Thymus (tissue), 11 donors: ENCODE measurements at regions not wholly inside any gene's neighbourhood (a gene's known extent, or its start where the extent isn't known, plus 50 kb on each side); places are given as distances from the start of the nearest gene placed in this dataset.
"Not testable (repeated sequence)": the region's sequence is repeated elsewhere in the genome, so short reads cannot be mapped to it uniquely, and the experiment has no call there.

Experiments used
- DNase-seq, 9 donors: peaks; one replicate each; pipeline ENCODE4 v3.0.0-alpha.2; 2013; ENCODE audit warnings: low spot score in 9 of 9, low read depth in 6 of 9, missing footprints in 1 of 9
- H3K27ac ChIP-seq, 2 donors: one replicate each; pipeline ENCODE4 v1.5.1; 2013; ENCODE audit warnings: control low read depth in 1 of 2, low read depth in 1 of 2, low read length in 1 of 2, mild to moderate bottlenecking in 1 of 2, moderate library complexity in 1 of 2
- H3K27me3 ChIP-seq, 2 donors: one replicate each; pipeline ENCODE4 v1.5.1; 2013; ENCODE audit warnings: low read length in 1 of 2; ENCODE audit not compliant: control insufficient read depth in 2 of 2, insufficient read depth in 1 of 2
- H3K36me3 ChIP-seq, 2 donors: one replicate each; pipeline ENCODE4 v1.5.1; 2013; ENCODE audit warnings: low read length in 1 of 2, mild to moderate bottlenecking in 1 of 2, moderate library complexity in 1 of 2; ENCODE audit not compliant: control insufficient read depth in 2 of 2, insufficient read depth in 2 of 2
- H3K4me1 ChIP-seq, 2 donors: one replicate each; pipeline ENCODE4 v1.5.1; 2013; ENCODE audit warnings: low read length in 2 of 2; ENCODE audit not compliant: control insufficient read depth in 2 of 2, insufficient read depth in 2 of 2
- H3K4me3 ChIP-seq, 2 donors: one replicate each; pipeline ENCODE4 v1.5.1; 2013; ENCODE audit warnings: low read length in 2 of 2, control low read depth in 1 of 2, mild to moderate bottlenecking in 1 of 2
- H3K9me3 ChIP-seq, 2 donors: one replicate each; pipeline ENCODE4 v1.5.1; 2013; ENCODE audit warnings: low read length in 1 of 2, mild to moderate bottlenecking in 1 of 2; ENCODE audit not compliant: control insufficient read depth in 2 of 2, insufficient read depth in 1 of 2
- WGBS: extraction: QIAGEN DNeasy Blood & Tissue Kit; methylation state at CpG from one replicate; pipeline ENCODE4 v1.1.7; 2013; 5-methylcytosine and 5-hydroxymethylcytosine counted together
- donor health status: healthy.

GRCh38 chr10:76769582-76769981, 868.0 kb downstream of the KCNMA1 start:
- DNase-seq, result no peak
- no peak overlapping the region for H3K27ac ChIP-seq
- no peak overlapping the region for H3K4me3 ChIP-seq
- no peaks in the 10 kb centered on the region for H3K4me1 ChIP-seq
- H3K36me3 ChIP-seq, result no peaks in the 10 kb centered on the region
- no peaks in the 10 kb centered on the region for H3K9me3 ChIP-seq
- H3K27me3 ChIP-seq, result no peaks in the 10 kb centered on the region

DNA sequence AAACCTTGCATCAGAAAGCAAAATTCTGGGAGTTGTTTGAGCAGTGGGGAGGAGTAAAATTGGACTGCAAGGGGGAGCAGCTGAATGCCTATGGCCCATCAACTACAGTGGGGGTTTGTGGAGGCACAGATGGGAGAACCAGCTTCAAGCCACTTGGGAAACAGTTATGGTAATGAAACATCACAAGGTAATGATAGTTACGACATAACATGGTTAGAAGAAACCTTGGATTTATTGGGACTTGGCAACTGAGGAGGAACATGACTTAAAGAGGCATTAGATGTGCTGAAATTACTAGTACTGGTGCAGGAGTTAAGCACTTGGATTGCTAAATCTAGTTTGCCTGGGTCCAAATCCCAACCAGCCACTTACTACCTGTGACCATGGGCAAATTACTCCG, 868.4 kb downstream of the KCNMA1 start:
- Histone ChIP-seq H3K4me3 (no peak overlapping the region), H3K27ac (no peak overlapping the region), H3K4me1 (no peaks in the 10 kb centered on the region), H3K9me3 (no peaks in the 10 kb centered on the region), H3K27me3 (no peaks in the 10 kb centered on the region), H3K36me3 (no peaks in the 10 kb centered on the region)
- WGBS, result 92% methylated on average over 2 of the region's 2 CpGs
- DNase-seq, result no peak

DNA sequence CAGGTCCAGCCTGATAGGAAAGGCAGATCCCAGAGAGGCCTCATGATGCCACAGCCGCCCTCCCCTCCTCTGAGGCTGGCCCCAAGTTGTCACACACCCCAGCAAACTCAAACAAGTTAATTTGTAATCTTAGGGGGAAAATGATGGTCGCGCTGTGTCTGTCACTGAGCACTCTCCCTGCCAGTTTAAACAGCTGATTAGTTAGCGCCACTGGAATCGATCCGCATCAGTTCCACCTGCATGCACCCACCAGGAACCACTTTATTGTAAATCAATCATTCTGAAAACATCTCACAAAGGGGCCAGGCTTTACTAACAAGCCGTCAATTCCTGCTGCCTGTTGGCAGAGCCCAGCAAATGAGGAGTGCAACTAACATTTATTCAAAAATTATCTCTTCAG, 870.9 kb downstream of the KCNMA1 start:
- Histone ChIP-seq H3K9me3 (no peaks in the 10 kb centered on the region), H3K27ac (no peak overlapping the region), H3K27me3 (no peaks in the 10 kb centered on the region), H3K4me3 (no peak overlapping the region), H3K36me3 (no peaks in the 10 kb centered on the region), H3K4me1 (no peaks in the 10 kb centered on the region)
- WGBS, result 91% methylated on average over 7 of the region's 7 CpGs
- DNase-seq, result no peak

- H3K4me1 ChIP-seq, H3K4me3 ChIP-seq, H3K27me3 ChIP-seq, H3K9me3 ChIP-seq, H3K36me3 ChIP-seq, DNase-seq, H3K27ac ChIP-seq: not testable (repeated sequence)
- 97% methylated on average over 3 of the region's 3 CpGs for WGBS
Measured at GRCh38 chr10:76764921-76765320, 872.7 kb downstream of the KCNMA1 start.

DNA sequence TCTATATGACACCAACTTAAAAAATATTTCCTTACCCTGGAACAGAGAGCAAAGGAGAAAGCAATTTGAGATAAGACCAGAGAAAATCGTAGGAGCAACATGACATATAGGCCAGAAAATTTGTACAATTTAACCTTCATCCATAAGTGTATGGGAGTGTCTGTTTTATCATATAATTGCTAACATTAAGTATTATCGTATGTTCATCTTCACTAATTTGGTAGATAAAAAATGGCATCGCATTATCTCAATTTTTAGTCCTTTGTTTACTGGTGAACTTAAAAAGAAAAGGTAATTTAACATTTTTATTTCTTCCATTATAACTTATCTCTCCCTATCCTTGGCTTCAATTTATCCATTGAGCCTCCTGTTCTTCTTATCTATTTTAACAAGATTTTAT, 873.4 kb downstream of the KCNMA1 start:
- no peaks in the 10 kb centered on the region for H3K4me1 ChIP-seq

GRCh38 chr10:76763376-76763775, 874.2 kb downstream of the KCNMA1 start:
- Histone ChIP-seq H3K9me3 (no peaks in the 10 kb centered on the region), H3K27me3 (no peaks in the 10 kb centered on the region), H3K4me1 (no peaks in the 10 kb centered on the region), H3K27ac (no peak overlapping the region), H3K4me3 (no peak overlapping the region), H3K36me3 (no peaks in the 10 kb centered on the region)
- no peak for DNase-seq
- WGBS, result 89% methylated on average over 1 of the region's 1 CpG

More for the DNA sequence above, 873.4 kb downstream of the KCNMA1 start:
- Histone ChIP-seq H3K27ac (no peak overlapping the region), H3K27me3 (no peaks in the 10 kb centered on the region), H3K36me3 (no peaks in the 10 kb centered on the region), H3K4me3 (no peak overlapping the region), H3K9me3 (no peaks in the 10 kb centered on the region)
- no peak for DNase-seq
- WGBS, result 95% methylated on average over 3 of the region's 3 CpGs

GRCh38 chr10:76759681-76760080, 877.9 kb downstream of the KCNMA1 start:
- Histone ChIP-seq H3K27me3 (no peaks in the 10 kb centered on the region), H3K4me1 (no peaks in the 10 kb centered on the region), H3K9me3 (no peaks in the 10 kb centered on the region), H3K4me3 (no peak overlapping the region), H3K27ac (no peak overlapping the region), H3K36me3 (no peaks in the 10 kb centered on the region)
- WGBS, result 91% methylated on average over 3 of the region's 3 CpGs
- DNase-seq, result no peak

GRCh38 chr10:76743169-76743568, 894.4 kb downstream of the KCNMA1 start:
- 74% methylated on average over 3 of the region's 3 CpGs for WGBS
- DNase-seq, result no peak
- H3K4me3 ChIP-seq, result no peak overlapping the region
- no peaks in the 10 kb centered on the region for H3K4me1 ChIP-seq
- no peaks in the 10 kb centered on the region for H3K36me3 ChIP-seq
- no peaks in the 10 kb centered on the region for H3K27me3 ChIP-seq
- H3K9me3 ChIP-seq, result no peaks in the 10 kb centered on the region
- no peak overlapping the region for H3K27ac ChIP-seq

DNA sequence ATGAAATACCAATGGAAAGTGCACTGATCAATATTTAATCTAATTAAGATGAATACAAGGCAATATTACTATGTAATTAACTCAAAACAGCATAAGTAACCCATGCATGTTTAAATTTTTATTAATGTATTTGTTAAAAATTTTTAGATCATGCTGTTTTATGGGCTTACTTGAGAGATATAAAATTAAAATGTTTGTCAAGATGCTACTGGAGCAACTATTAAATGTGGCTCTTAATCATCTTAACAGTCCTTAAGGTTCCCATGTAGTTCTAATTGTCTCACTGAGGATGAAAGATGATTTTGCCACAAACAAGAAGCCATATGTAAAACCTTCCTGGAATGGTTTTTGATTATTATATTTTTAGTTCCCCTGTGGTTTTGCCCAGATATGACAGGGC, 897.1 kb downstream of the KCNMA1 start:
- H3K4me3 ChIP-seq, result no peak overlapping the region

DNA sequence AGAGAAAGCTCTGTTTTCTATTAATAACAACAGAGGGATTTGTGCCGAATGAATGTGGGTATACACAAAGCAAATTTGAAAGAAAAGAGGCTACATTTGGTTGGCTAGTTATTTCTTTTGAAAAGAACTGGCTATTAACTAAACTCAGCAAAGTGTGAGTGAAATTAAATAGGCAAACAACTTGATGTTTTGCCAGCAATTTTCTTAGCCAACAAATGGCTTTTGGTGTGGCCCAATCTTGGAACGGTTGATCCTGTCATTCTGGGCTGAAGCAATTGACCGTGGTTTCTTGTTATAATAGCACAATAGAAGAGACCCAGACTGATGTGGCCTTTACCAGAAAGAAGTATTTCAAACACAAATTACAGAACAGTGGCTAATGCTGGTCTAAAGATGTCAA, 898.6 kb downstream of the KCNMA1 start:
- no peaks in the 10 kb centered on the region for H3K27me3 ChIP-seq
- no peak for DNase-seq
- WGBS, result 93% methylated on average over 3 of the region's 3 CpGs
- H3K4me1 ChIP-seq, result no peaks in the 10 kb centered on the region
- no peaks in the 10 kb centered on the region for H3K36me3 ChIP-seq
- no peaks in the 10 kb centered on the region for H3K9me3 ChIP-seq
- no peak overlapping the region for H3K27ac ChIP-seq
- no peak overlapping the region for H3K4me3 ChIP-seq

More for the DNA sequence above, 897.1 kb downstream of the KCNMA1 start:
- Histone ChIP-seq H3K27me3 (no peaks in the 10 kb centered on the region), H3K36me3 (no peaks in the 10 kb centered on the region), H3K27ac (no peak overlapping the region), H3K4me1 (no peaks in the 10 kb centered on the region), H3K9me3 (no peaks in the 10 kb centered on the region)
- DNase-seq, result no peak
